ENCODE measurements at regions not wholly inside any gene's neighbourhood (a gene's known extent, or its start where the extent isn't known, plus 50 kb on each side); places are given as distances from the start of the nearest gene placed in this dataset.

- H3K9me3 ChIP-seq (replicated peaks; ENCODE audit: control insufficient read depth, insufficient read depth, low read length), result no peaks in the 10 kb centered on the region
- no peak for TF ChIP-seq BCLAF1 (IDR thresholded peaks at IDR 0.05)
- TF ChIP-seq EGR1 (IDR thresholded peaks at IDR 0.05; ENCODE audit: borderline replicate concordance in 1 of 2, low read depth in 2 of 2, low read length in 2 of 2), result no peak
- no peak for TF ChIP-seq TCF12 (IDR thresholded peaks at IDR 0.05; ENCODE audit: low read depth, low read length)
- no peak for TF ChIP-seq IRF4 (IDR thresholded peaks at IDR 0.05; ENCODE audit: low read depth, low read length)
- TF ChIP-seq CTCF (IDR thresholded peaks at IDR 0.05 in 2 of 3, conservative IDR thresholded peaks at IDR 0.05 in 1 of 3; ENCODE audit: control insufficient read depth in 2 of 3, extremely low read depth in 1 of 3, insufficient read depth in 1 of 3, low read depth in 3 of 3, low read length in 3 of 3), result no peak
- no peak for TF ChIP-seq NFYA (IDR thresholded peaks at IDR 0.05; ENCODE audit: borderline replicate concordance, low read depth, low read length)
- no peak for TF ChIP-seq PRDM15 (CRISPR knock-in tag; IDR thresholded peaks at IDR 0.05)
- no peak for TF ChIP-seq SKIL (IDR thresholded peaks at IDR 0.05; ENCODE audit: low read depth, poor library complexity, severe bottlenecking)
- TF ChIP-seq TAF1 (IDR thresholded peaks at IDR 0.05; ENCODE audit: borderline replicate concordance, low read depth, low read length), result no peak
- TF ChIP-seq CBFB (IDR thresholded peaks at IDR 0.05; ENCODE audit: low read depth), result no peak
- no peak overlapping the region for H3K4me3 ChIP-seq
- ChIA-PET CTCF (no interaction called here), SMC1A (ENCODE audit: uncharacterized antibody, unreplicated experiment) (no interaction called here), POLR2A (no interaction called here), RAD21 (ENCODE audit: unreplicated experiment) (no interaction called here)
- in situ Hi-C loops (cut with MboI), result no loop called here
- H3K36me3 ChIP-seq (ENCODE audit: control insufficient read depth in 2 of 2, insufficient read depth in 2 of 2, low read length in 1 of 2), result no peaks in the 10 kb centered on the region
- no peak for ATAC-seq
- H4K20me1 ChIP-seq (ENCODE audit: control insufficient read depth, insufficient read depth), result no peaks in the 10 kb centered on the region
- H3K4me2 ChIP-seq (ENCODE audit: control insufficient read depth, insufficient read depth), result no peak overlapping the region
- FAIRE-seq, result no peak
- no peaks in the 10 kb centered on the region for H3K27me3 ChIP-seq (replicated peaks in 1 of 2; ENCODE audit: control insufficient read depth in 2 of 2, insufficient read depth in 2 of 2, low read length in 1 of 2)
- intact Hi-C loops (cut with micrococcal nuclease; ENCODE audit: unreplicated experiment), result no loop called here
- H2AFZ ChIP-seq (ENCODE audit: control insufficient read depth, low read depth, low read length), result no peak overlapping the region
- 32% methylated on average over 3 of the region's 3 CpGs for WGBS (ENCODE audit: insufficient coverage, insufficient replicate concordance, low lambda C conversion rate, missing lambda C conversion rate)
- no peaks in the 10 kb centered on the region for H3K79me2 ChIP-seq (ENCODE audit: control insufficient read depth, insufficient read depth, low read length)
- no peak overlapping the region for H3K9ac ChIP-seq (ENCODE audit: control insufficient read depth, insufficient read depth, low read length)
- no peak overlapping the region for H3K27ac ChIP-seq (ENCODE audit: control insufficient read depth, insufficient read depth)
- DNase-seq (ENCODE audit: low read depth, low spot score), result no peak
- BruUV-seq (replicated peaks), result no TSS peak
- no peaks in the 10 kb centered on the region for H3K4me1 ChIP-seq (ENCODE audit: control insufficient read depth, insufficient read depth, low read length)
These were observed 270.5 kb upstream of the ADAMTS9 start for GRCh38 chr3:64958199-64958843.

Data from GM12878 (cell line).